Left lung (tissue), 4 donors: ENCODE measurements at regions not wholly inside any gene's neighbourhood (a gene's known extent, or its start where the extent isn't known, plus 50 kb on each side); places are given as distances from the start of the nearest gene placed in this dataset.

Experiments
- ATAC-seq: fragments of 200-7000 bp; cut with Tn5 transposase; one replicate; pipeline ENCODE4 v1.9.1; 2020; ENCODE audit warnings: moderate library complexity
- DNase-seq, 4 donors: peaks; one replicate each; pipeline ENCODE4 v3.0.0-alpha.2; 2013 to 2020
- H3K27ac ChIP-seq, 2 donors: fragments of 200-600 bp; sonication (generic) in 1 of 2; one replicate each; pipeline versions ENCODE4 v1.5.0 to v1.8.0; 2020 to 2021
- H3K27me3 ChIP-seq, 2 donors: fragments of 200-600 bp; sonication (generic) in 1 of 2; one replicate each; pipeline versions ENCODE4 v1.5.0 to v1.8.0; 2020 to 2021
- H3K36me3 ChIP-seq, 2 donors: fragments of 200-600 bp; sonication (generic) in 1 of 2; one replicate each; pipeline versions ENCODE4 v1.5.0 to v1.8.0; 2020 to 2021
- H3K4me1 ChIP-seq, 2 donors: fragments of 200-600 bp; one replicate each; pipeline ENCODE4 v1.8.0; 2021
- H3K4me3 ChIP-seq, 2 donors: fragments of 200-600 bp; sonication (generic) in 1 of 2; one replicate each; pipeline versions ENCODE4 v1.5.0 to v1.8.0; 2020 to 2021; ENCODE audit warnings: mild to moderate bottlenecking in 1 of 2
- H3K9me3 ChIP-seq, 2 donors: fragments of 200-600 bp; sonication (generic) in 1 of 2; one replicate each; pipeline versions ENCODE4 v1.5.0 to v1.8.0; 2020 to 2021
- CTCF ChIP-seq, 2 donors: fragments of 200-600 bp; sonication (generic) in 1 of 2; IDR thresholded peaks; one replicate each; pipeline versions ENCODE4 v1.5.0 to v1.8.0; 2021; ENCODE audit warnings: antibody characterized with exemption in 2 of 2
- intact Hi-C, 2 donors: fragments of 100-400 bp; cut with DNase I; formaldehyde crosslinking; loops; one replicate each; pipeline versions ENCODE4 v1.11.2 to v1.14.2; 2022
- donor health status: DM: no; HTN: yes; CAD: no.
- donor health status: DM: no; HTN: no; CAD: no.

- H3K4me3 ChIP-seq, result no peak overlapping the region
- H3K27me3 ChIP-seq, result no peaks in the 10 kb centered on the region
- intact Hi-C loops, result no loop called here
- H3K4me1 ChIP-seq, result no peaks in the 10 kb centered on the region
- no peak for TF ChIP-seq CTCF (IDR thresholded peaks at IDR 0.05)
- no peak overlapping the region for H3K27ac ChIP-seq
- no peak for ATAC-seq
- no peak for DNase-seq
- no peaks in the 10 kb centered on the region for H3K36me3 ChIP-seq
- H3K9me3 ChIP-seq, result peaks cover 0 to 10% of the 10 kb centered on the region in 2 donors
Observed at GRCh38 chr6:140401761-140402160, 1027.3 kb upstream of the CITED2 start.

- no peaks in the 10 kb centered on the region for H3K36me3 ChIP-seq
- intact Hi-C loops, result no loop called here
- TF ChIP-seq CTCF (IDR thresholded peaks at IDR 0.05), result no peak
- ATAC-seq, result no peak
- H3K4me1 ChIP-seq, result no peaks in the 10 kb centered on the region
- no peaks in the 10 kb centered on the region for H3K9me3 ChIP-seq
- no peaks in the 10 kb centered on the region for H3K27me3 ChIP-seq
- DNase-seq, result no peak
- H3K27ac ChIP-seq, result no peak overlapping the region
- H3K4me3 ChIP-seq, result no peak overlapping the region
Observed at GRCh38 chr6:140398076-140398475, 1023.6 kb upstream of the CITED2 start.

GRCh38 chr6:140397106-140397505, 1022.7 kb upstream of the CITED2 start:
- intact Hi-C loops, result no loop called here
- DNase-seq (no peak), ATAC-seq (no peak)
- H3K4me3 ChIP-seq, result no peak overlapping the region
- TF ChIP-seq CTCF (IDR thresholded peaks at IDR 0.05), result no peak
- no peaks in the 10 kb centered on the region for H3K27me3 ChIP-seq
- no peaks in the 10 kb centered on the region for H3K9me3 ChIP-seq
- H3K36me3 ChIP-seq, result no peaks in the 10 kb centered on the region
- H3K27ac ChIP-seq, result no peak overlapping the region
- no peaks in the 10 kb centered on the region for H3K4me1 ChIP-seq

- intact Hi-C loops, result no loop called here
- Histone ChIP-seq H3K36me3 (no peaks in the 10 kb centered on the region), H3K27me3 (no peaks in the 10 kb centered on the region), H3K9me3 (no peaks in the 10 kb centered on the region), H3K27ac (no peak overlapping the region), H3K4me3 (no peak overlapping the region), H3K4me1 (no peaks in the 10 kb centered on the region)
- ATAC-seq (peak; percentile 33), DNase-seq (peak in 2 of 4 donors; percentile 47 to 51)
- TF ChIP-seq CTCF (IDR thresholded peaks at IDR 0.05), result no peak
Observed at GRCh38 chr6:140393665-140394540, 1019.5 kb upstream of the CITED2 start.

GRCh38 chr6:140388815-140389214, 1014.4 kb upstream of the CITED2 start:
- ATAC-seq, result peak; percentile 30
- no peak overlapping the region for H3K4me3 ChIP-seq
- TF ChIP-seq CTCF (IDR thresholded peaks at IDR 0.05), result no peak
- no peaks in the 10 kb centered on the region for H3K4me1 ChIP-seq
- no peak overlapping the region for H3K27ac ChIP-seq
- H3K36me3 ChIP-seq, result no peaks in the 10 kb centered on the region
- peaks cover 0 to 13% of the 10 kb centered on the region in 2 donors for H3K9me3 ChIP-seq
- no peak for DNase-seq
- H3K27me3 ChIP-seq, result no peaks in the 10 kb centered on the region
- intact Hi-C loops, result no loop called here
